Epithelial cell of proximal tubule (primary cell): ENCODE measurements at regions not wholly inside any gene's neighbourhood (a gene's known extent, or its start where the extent isn't known, plus 50 kb on each side); places are given as distances from the start of the nearest gene placed in this dataset.
A peak's percentile ranks its signal among the peaks of the same experiment; 100 is the strongest.

ENCODE experiments used
- DNase-seq: peaks from one replicate; pipeline ENCODE4 v3.0.0-alpha.2; 2011; ENCODE audit warnings: low read depth
- H3K4me3 ChIP-seq: 2 replicates; pipeline ENCODE4 v1.5.1; 2011; ENCODE audit warnings: low read depth, mild to moderate bottlenecking, low read length
- TF ChIP-seq, protein P1 (sequence below): conservative IDR thresholded peaks from 2 replicates; pipeline ENCODE4 v1.5.1; 2012; ENCODE audit warnings: low read depth, mild to moderate bottlenecking, low read length

DNA sequence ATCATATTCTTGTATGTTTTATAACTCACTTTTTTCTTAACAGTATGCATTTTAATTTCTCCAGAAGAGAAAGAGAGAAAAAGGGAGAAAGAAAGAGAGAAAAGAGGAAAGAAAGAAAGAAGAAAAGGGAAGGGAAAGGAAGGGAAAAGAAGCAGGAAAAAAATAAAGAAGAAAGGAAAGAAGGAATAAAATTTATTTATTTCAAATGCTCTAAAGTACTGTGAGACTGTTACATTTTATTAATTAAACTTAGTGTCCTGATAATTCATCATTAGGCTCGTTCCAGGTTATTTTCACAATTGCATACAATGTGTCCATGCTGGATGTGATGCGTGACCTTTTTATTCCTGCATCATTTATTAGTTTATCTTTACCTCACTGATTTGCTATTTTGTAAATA is 1023.4 kb upstream of the KLHL29 start:
- no peak for DNase-seq
- TF ChIP-seq, protein P1, sequence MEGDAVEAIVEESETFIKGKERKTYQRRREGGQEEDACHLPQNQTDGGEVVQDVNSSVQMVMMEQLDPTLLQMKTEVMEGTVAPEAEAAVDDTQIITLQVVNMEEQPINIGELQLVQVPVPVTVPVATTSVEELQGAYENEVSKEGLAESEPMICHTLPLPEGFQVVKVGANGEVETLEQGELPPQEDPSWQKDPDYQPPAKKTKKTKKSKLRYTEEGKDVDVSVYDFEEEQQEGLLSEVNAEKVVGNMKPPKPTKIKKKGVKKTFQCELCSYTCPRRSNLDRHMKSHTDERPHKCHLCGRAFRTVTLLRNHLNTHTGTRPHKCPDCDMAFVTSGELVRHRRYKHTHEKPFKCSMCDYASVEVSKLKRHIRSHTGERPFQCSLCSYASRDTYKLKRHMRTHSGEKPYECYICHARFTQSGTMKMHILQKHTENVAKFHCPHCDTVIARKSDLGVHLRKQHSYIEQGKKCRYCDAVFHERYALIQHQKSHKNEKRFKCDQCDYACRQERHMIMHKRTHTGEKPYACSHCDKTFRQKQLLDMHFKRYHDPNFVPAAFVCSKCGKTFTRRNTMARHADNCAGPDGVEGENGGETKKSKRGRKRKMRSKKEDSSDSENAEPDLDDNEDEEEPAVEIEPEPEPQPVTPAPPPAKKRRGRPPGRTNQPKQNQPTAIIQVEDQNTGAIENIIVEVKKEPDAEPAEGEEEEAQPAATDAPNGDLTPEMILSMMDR = no peak
- H3K4me3 ChIP-seq = no peak overlapping the region

DNA sequence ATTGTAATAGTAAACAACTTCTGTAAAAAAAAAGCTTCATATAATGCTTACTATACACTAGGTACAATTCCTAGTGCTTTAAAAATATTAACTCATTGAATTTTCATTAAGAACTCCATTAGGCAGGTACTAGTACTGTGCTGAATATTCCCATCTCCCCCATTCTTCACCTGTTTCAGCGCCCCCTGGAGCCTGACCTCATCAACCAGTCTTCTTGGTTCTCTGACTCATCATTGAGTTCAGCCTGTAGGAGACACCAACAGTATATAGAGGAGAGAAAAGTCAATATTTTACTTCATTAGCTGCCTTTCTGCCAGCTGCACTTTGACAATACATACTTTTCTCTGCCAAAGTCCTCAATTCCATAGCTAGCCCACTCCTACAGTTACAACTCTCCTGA is 1009.9 kb upstream of the KLHL29 start:
- TF ChIP-seq, protein P1 = peak; percentile 54
- DNase-seq = no peak
- H3K4me3 ChIP-seq = no peak overlapping the region

DNA sequence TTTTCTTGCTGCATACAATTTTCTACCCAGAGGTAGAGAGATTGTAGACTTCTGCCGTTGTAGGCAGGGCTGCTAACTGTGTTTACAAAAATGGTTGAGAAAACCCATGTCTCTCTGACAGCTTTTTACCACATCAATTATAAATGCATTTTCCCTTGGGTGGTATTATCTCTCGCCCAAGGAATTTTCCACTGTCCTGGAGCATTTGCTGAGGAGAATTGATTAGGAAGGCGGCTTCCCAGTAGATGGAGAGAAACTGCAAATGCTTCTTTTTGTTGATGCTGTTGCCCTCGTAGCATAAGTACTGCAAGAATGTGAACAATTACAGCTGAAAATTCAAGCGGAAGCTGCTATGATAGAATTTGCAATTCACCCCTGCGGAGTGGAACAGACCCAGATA is 1007.7 kb upstream of the KLHL29 start:
- DNase-seq = no peak
- TF ChIP-seq, protein P1 = no peak
- H3K4me3 ChIP-seq = no peak overlapping the region

DNA sequence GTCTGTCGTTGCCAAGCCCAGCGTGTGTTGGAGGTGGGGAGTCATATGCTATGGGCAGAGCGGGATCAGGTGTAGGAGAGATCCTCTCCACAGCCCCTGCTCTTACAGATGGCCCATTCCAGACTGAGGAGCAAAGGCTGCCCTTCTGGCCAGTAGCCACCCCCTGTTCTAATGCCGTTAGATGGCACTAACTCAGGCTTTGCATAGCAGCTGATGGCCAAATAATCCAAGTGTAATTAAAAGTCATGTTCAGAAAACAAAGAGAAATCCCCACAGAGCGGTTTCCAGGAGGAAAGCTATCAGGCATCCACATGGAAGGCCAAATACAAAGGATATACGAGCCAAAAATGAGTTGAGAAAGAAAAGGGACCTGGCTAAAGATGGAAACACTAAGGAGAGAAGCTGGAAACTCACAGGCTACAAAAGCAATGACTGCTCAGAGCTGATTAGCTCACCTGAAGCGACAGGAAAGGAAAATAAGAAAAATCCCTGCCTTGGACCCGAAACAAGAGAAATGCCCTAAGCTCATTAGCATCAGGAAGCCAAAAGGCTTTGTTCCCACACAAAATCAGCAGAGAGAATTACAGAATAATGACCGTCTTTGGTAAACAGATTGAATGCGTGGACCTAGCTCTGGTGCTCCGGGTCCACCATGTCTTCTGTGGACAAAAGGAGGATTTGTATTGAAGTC is 1002.4 kb upstream of the KLHL29 start:
- TF ChIP-seq, protein P1 = no peak
- no peak for DNase-seq
- no peak overlapping the region for H3K4me3 ChIP-seq

DNA sequence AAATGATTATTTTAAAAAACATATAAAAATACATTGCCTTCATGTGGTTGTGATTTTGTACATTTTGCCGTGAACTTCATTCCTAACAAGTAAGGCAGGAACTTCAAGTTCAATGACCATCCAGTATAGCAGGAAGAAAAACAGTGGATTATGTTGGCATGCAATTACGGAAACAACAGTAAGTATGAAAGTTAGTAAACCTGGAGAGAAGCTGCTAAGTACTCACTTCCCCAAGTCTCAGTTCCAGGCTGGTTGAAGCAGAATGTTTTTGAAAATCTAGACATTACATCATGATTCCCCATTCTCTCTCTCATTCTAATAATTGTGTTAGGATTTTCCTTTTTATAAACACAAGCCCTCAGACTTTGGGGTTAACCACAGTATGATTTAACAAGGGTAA is 987.1 kb upstream of the KLHL29 start:
- no peak for DNase-seq
- TF ChIP-seq, protein P1 = no peak
- H3K4me3 ChIP-seq = no peak overlapping the region

DNA sequence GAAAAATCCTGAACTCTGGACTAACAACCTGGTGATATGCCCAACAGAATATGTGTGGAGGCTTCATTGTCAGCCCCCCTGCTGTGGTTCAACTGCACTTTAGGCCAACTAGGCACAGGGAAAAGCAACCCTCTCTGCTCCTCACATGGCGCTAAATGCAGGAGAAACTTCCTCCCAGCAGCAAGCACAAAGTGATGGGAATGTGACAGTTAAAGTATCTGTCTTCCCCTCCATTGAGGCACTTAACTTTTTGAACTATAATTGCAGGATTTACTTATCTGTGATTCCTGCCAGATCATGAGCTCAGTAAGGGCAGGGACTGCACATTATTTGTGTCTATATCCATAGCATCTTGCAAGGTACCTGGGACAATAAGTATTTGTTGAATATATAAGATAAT is 981.2 kb upstream of the KLHL29 start:
- DNase-seq = no peak
- TF ChIP-seq, protein P1 = no peak
- no peak overlapping the region for H3K4me3 ChIP-seq

DNA sequence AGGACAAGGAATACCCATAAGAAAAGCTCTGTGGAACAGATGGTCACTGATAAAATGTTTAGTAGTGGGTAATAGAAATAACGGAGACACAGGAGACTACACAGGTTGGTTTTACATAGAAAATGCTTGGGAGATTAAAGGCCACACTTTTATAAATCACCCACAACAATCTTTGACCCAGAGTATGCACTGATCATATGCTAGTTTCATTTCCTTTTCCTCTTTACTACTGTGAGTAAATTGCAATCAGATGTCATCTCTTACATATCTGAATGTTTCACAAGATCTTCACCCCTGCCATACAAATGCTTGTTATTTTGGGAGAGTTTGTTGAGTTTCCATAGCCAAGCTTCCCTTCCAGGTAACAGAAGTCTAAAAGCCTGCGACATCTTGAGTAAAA is 978.4 kb upstream of the KLHL29 start:
- H3K4me3 ChIP-seq = no peak overlapping the region
- TF ChIP-seq, protein P1 = no peak
- DNase-seq = no peak
